Naive B cell (primary cell): ENCODE measurements at regions not wholly inside any gene's neighbourhood (a gene's known extent, or its start where the extent isn't known, plus 50 kb on each side); places are given as distances from the start of the nearest gene placed in this dataset.
A peak's percentile ranks its signal among the peaks of the same experiment; 100 is the strongest.
"Not testable (repeated sequence)": the region's sequence is repeated elsewhere in the genome, so short reads cannot be mapped to it uniquely, and the experiment has no call there.

ENCODE experiments used
- ATAC-seq, 2 donors: fragments of 150-1000 bp; cut with Tn5 transposase; 2 replicates each; pipeline ENCODE4 v1.10.0; 2021; ENCODE audit warnings: low read depth in 2 of 2, mild to moderate bottlenecking in 2 of 2, moderate library complexity in 2 of 2
- DNase-seq: peaks from one replicate; pipeline ENCODE4 v3.0.0; 2022
- H3K27ac Mint-ChIP-seq, 6 donors: one replicate each; pipeline ENCODE4 v1.8.0; 2020 to 2022; ENCODE audit warnings: mild to moderate bottlenecking in 6 of 6, mixed read lengths in 6 of 6, moderate library complexity in 5 of 6, inconsistent platforms in 2 of 6
- H3K27me3 Mint-ChIP-seq, 3 donors: one replicate each; pipeline ENCODE4 v1.8.0; 2021 to 2022; ENCODE audit warnings: mixed read lengths in 3 of 3, mild to moderate bottlenecking in 1 of 3
- H3K36me3 Mint-ChIP-seq, 2 donors: one replicate each; pipeline ENCODE4 v1.8.0; 2020 to 2022; ENCODE audit warnings: mixed read lengths in 2 of 2, inconsistent platforms in 1 of 2, mild to moderate bottlenecking in 1 of 2
- H3K4me1 Mint-ChIP-seq, 3 donors: one replicate each; pipeline ENCODE4 v1.8.0; 2020 to 2022; ENCODE audit warnings: mixed read lengths in 3 of 3, inconsistent platforms in 1 of 3, mild to moderate bottlenecking in 1 of 3, moderate library complexity in 1 of 3
- H3K4me3 Mint-ChIP-seq, 8 donors: one replicate each; pipeline ENCODE4 v1.8.0; 2020 to 2022; ENCODE audit warnings: mild to moderate bottlenecking in 8 of 8, mixed read lengths in 8 of 8, moderate library complexity in 8 of 8, inconsistent platforms in 2 of 8
- H3K9me3 Mint-ChIP-seq, 7 donors: one replicate each; pipeline ENCODE4 v1.8.0; 2020 to 2022; ENCODE audit warnings: mixed read lengths in 7 of 7, mild to moderate bottlenecking in 5 of 7, inconsistent platforms in 2 of 7, moderate library complexity in 1 of 7

DNA sequence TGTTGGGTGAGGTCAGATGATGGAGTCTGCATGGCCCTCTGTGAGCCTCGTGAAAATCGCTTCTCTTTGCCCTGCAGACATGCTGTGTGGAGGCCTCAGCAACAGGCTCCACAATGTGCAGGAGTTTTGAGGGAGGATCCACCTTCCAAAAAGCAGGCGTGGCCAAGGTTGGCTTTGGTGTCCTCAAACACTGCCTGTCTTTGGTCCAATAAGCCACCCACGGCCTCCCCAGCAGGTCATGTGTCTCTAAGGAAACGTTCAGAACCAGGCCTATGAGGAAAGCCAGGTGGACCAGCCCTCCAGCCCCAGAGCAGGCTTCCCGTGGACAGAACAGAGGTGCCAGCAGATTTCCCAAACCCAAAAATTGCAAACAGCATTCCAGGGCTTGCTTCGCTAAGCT lies 340.7 kb upstream of the IRX2 start:
- Mint-ChIP-seq H3K27me3 (no peaks in the 10 kb centered on the region), H3K9me3 (peaks cover 3 to 18% (median 7%) of the 10 kb centered on the region in 7 donors), H3K4me3 (no peak overlapping the region), H3K27ac (no peak overlapping the region), H3K36me3 (no peaks in the 10 kb centered on the region), H3K4me1 (no peaks in the 10 kb centered on the region)
- ATAC-seq, result no peak
- DNase-seq, result no peak

DNA sequence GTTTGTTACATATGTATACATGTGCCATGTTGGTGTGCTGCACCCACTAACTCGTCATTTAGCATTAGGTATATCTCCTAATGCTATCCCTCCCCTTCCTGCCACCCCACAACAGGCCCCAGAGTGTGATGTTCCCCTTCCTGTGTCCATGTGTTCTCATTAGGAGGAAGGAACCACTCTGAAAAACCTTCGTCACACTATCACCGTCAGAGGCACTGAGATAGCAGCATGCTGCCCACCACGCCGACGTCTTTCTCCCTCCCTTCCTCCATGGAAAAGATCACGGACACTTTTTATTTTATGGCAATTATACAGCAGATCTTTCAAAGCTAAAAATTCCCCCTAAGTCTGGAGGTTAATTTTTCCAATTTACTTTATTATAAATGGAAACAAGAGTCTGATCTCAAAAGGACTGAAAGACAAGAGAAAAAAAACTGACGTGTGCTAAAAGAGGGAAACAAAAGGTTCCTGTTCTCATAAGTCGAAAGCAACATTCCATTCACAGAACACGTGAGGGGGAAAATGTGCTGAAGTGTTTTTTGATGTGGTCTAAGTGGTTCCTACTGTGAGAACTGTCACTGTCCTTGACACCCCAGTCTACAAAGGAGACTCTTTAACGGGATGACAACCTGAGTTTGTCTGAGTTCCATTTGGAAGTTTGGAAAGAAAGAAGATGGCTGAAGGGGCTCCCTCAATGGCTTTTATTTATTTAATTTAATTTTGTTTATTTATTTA lies 339.7 kb upstream of the IRX2 start:
- H3K36me3 Mint-ChIP-seq, result no peaks in the 10 kb centered on the region
- DNase-seq (no peak), ATAC-seq (no peak)
- H3K4me3 Mint-ChIP-seq, result no peak overlapping the region
- H3K4me1 Mint-ChIP-seq, result no peaks in the 10 kb centered on the region
- H3K27me3 Mint-ChIP-seq, result no peaks in the 10 kb centered on the region
- peaks cover 3 to 11% (median 5%) of the 10 kb centered on the region in 7 donors for H3K9me3 Mint-ChIP-seq
- H3K27ac Mint-ChIP-seq, result no peak overlapping the region

DNA sequence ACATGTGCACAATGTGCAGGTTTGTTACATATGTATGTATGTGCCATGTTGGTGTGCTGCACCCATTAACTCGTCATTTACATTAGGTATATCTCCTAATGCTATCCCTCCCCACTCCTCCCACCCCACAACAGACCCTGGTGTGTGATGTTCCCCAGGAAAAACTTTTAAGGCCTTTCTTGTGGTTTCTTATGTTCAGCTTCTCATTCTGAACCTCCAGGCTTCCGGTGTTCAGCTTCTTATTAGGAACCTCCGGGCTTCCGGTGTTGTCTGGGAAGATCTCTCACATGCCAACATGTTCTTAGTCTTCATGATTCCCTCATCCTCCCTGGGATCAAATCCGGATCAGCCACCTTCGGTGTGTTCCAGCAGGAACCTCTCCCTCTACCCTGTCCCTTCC lies 338.8 kb upstream of the IRX2 start:
- H3K27me3 Mint-ChIP-seq, H3K4me1 Mint-ChIP-seq, DNase-seq, ATAC-seq, H3K27ac Mint-ChIP-seq, H3K4me3 Mint-ChIP-seq, H3K36me3 Mint-ChIP-seq: not testable (repeated sequence)
- peaks cover 4 to 11% (median 5%) of the 10 kb centered on the region in 7 donors for H3K9me3 Mint-ChIP-seq

DNA sequence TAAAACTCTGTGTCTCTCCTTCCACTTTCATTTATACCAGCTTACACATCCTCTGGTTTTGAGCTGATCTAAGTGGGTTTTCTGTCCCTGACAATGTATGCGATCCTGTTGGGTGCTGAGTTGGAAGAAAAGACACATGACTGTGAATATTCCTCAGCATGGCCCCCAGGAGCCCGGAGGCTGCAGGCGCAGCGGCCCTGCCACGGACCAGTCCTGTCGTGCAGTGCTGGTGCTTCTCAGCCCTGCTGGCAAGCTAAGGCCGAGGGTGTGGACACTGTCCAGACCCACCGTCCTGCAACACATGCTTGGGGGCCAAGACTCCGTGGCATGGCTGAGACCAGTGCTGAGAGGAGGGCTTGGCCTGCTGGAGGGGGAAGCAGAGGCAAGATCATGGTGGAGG lies 328.9 kb upstream of the IRX2 start:
- H3K27me3 Mint-ChIP-seq, result peaks cover 0 to 4% (median 0%) of the 10 kb centered on the region in 3 donors
- peaks cover 6 to 32% (median 13%) of the 10 kb centered on the region in 7 donors for H3K9me3 Mint-ChIP-seq
- no peak overlapping the region for H3K27ac Mint-ChIP-seq
- ATAC-seq (no peak), DNase-seq (no peak)
- H3K4me1 Mint-ChIP-seq, result no peaks in the 10 kb centered on the region
- peaks cover 0 to 18% of the 10 kb centered on the region in 2 donors for H3K36me3 Mint-ChIP-seq
- H3K4me3 Mint-ChIP-seq, result no peak overlapping the region

DNA sequence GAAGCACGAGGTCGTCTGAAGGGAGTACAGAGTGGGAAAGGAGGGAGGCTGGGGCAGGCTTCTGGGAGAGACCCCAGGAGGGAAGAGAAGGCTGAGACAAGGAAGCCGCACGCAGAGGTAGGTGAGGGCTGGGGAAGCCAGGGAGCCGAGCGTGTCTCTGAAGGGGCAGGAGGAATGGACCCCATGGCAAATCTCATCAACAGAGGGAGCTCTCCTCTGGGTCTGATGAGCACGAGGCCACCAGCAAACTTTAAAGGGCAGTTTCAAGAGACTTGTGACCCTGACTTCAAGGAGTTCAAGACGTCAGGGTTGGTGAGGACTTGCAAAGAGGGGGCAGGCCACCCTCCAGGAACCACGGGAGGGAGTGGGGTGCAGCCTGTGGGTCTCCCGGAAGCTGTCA lies 326.2 kb upstream of the IRX2 start:
- peaks cover 0 to 21% of the 10 kb centered on the region in 2 donors for H3K36me3 Mint-ChIP-seq
- no peaks in the 10 kb centered on the region for H3K4me1 Mint-ChIP-seq
- DNase-seq (no peak), ATAC-seq (no peak)
- H3K9me3 Mint-ChIP-seq, result peaks cover 5 to 33% (median 20%) of the 10 kb centered on the region in 7 donors
- no peak overlapping the region for H3K27ac Mint-ChIP-seq
- H3K4me3 Mint-ChIP-seq, result no peak overlapping the region
- peaks cover 0 to 4% (median 0%) of the 10 kb centered on the region in 3 donors for H3K27me3 Mint-ChIP-seq

DNA sequence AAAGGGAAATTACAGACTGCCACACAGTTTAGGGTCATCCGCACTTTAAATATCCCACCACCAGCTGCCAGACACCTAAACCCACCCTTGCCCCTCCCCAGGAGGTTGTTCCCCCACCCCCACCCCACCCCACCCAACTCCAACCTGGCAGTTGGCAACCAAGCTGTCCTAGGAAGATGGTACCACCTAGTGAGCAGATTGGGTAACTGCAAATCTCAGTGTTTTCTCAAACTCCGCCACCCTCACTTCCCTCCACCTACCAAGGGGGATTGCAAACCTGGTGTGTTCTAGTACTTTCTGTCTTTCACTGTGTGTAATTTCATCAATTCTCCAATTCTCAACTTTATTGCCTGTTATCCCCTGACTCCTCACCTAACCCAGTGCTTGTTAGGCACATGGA lies 323.8 kb upstream of the IRX2 start:
- Mint-ChIP-seq H3K27ac (peak overlapping the region in 1 of 6 donors; percentile 29), H3K9me3 (peaks cover 14 to 54% (median 29%) of the 10 kb centered on the region in 7 donors), H3K4me1 (no peaks in the 10 kb centered on the region), H3K27me3 (peaks cover 0 to 4% (median 0%) of the 10 kb centered on the region in 3 donors), H3K36me3 (peaks cover 0 to 29% of the 10 kb centered on the region in 2 donors), H3K4me3 (no peak overlapping the region)
- ATAC-seq, result no peak
- no peak for DNase-seq

DNA sequence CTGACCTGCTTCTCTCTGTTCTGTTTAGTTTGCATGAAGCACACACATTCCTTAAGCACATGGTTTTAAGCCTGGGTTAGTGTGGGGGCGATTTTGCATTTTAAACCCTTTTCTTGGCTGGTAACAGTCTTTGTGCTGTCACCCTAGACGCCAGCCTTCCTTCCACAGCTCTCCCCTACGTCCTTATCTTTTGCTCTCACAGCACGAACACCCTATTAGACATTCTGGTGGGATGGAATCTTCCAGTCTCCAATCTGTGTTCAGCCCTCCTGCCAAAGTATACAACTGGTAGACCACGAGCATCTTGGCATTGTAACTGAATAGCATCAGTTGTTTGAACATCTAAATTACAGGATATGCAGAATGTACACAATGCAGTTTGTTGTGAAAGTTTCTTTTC lies 316.9 kb upstream of the IRX2 start:
- Mint-ChIP-seq H3K4me3 (peak overlapping the region in 1 of 8 donors; percentile 39), H3K27ac (no peak overlapping the region), H3K4me1 (no peaks in the 10 kb centered on the region), H3K36me3 (peaks cover 0 to 7% of the 10 kb centered on the region in 2 donors), H3K27me3 (no peaks in the 10 kb centered on the region), H3K9me3 (peaks cover 14 to 61% (median 18%) of the 10 kb centered on the region in 7 donors)
- ATAC-seq (no peak), DNase-seq (no peak)

DNA sequence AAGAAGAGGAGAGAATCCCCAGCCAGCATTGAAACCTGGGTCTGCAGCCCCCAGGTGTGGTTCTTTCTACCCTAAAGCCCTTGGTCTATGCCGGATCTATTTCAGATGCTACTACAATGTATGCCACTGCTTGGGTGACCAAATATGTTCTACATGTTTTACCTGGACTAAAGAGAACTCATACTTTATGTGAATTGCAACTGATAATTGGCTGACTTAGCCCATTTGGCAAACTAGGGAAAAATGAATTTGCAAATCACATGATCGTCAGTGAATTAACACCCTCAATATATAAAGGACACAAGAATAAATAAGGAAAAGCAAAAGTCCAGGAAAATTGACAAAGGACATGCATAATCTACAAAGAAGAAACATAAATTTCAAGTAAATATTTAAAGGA lies 308.8 kb upstream of the IRX2 start:
- no peak for ATAC-seq
- H3K27ac Mint-ChIP-seq, result no peak overlapping the region

DNA sequence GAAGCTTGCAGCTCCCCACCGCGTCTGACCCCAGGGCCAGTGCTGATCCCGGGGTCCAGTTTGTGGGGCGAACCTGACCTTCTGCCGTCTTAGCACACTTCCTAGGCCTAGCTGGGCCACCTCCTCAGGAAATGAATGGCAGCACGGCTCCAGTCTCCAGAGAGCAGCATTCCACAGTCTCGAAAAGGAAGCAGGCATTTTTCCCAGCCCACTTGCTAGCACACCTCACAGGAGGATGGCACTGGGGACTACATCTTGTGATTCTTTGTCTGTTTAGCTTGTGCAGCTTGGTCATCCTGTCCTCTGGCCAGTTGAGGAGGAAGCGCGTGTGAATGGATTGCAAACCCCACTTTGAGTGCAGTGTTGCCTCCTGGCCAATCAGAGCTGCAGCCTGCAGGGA lies 308.0 kb upstream of the IRX2 start:
- no peaks in the 10 kb centered on the region for H3K4me1 Mint-ChIP-seq
- H3K27me3 Mint-ChIP-seq, result no peaks in the 10 kb centered on the region

More for the DNA sequence above, 308.8 kb upstream of the IRX2 start:
- Mint-ChIP-seq H3K4me3 (no peak overlapping the region), H3K9me3 (peaks cover 4 to 31% (median 14%) of the 10 kb centered on the region in 7 donors), H3K27me3 (no peaks in the 10 kb centered on the region), H3K4me1 (no peaks in the 10 kb centered on the region), H3K36me3 (no peaks in the 10 kb centered on the region)
- no peak for DNase-seq

DNA sequence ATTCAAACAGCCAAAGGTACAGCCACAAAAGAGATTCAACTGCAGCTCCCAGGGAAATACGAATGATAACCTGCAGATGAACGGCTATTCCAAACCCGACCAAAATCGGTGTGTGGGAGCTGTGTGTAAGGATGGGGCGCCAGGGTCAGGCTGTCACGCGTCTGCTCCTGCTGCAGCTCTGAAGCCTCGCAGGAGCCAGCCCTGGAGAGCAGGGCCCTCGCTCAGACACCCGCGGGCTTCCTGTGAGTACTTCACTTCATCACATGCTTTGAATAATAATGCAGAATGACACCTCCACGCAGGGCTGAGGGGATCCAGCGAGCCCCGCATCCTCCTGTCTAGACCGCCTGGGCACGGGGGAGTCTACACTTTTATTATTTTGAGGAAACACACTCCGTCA lies 307.5 kb upstream of the IRX2 start:
- Mint-ChIP-seq H3K4me1 (no peaks in the 10 kb centered on the region), H3K27me3 (no peaks in the 10 kb centered on the region), H3K27ac (no peak overlapping the region), H3K4me3 (no peak overlapping the region), H3K9me3 (peaks cover 4 to 25% (median 11%) of the 10 kb centered on the region in 7 donors), H3K36me3 (no peaks in the 10 kb centered on the region)
- no peak for ATAC-seq
- no peak for DNase-seq

More for the DNA sequence above, 308.0 kb upstream of the IRX2 start:
- Mint-ChIP-seq H3K36me3 (no peaks in the 10 kb centered on the region), H3K4me3 (no peak overlapping the region), H3K27ac (no peak overlapping the region), H3K9me3 (peaks cover 4 to 25% (median 11%) of the 10 kb centered on the region in 7 donors)
- ATAC-seq (no peak), DNase-seq (no peak)

DNA sequence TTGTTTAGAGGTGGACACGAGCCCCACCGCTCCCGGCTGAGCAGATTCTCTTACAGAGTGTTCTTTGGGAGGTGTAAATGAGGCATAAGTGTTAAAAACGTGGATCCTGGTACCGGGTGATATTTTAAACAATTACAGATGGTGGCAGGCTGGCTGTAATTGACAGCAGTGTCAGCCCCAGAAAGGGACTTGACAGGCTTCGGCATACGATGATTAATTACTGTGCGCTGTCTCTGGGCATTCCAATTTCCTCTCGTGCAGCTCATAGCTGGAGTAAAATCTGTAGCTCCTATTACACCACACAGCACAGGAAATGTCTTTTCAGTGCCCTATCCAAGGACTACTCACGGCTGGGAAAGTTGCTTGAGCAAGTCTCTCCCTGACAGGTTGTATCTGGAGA lies 305.4 kb upstream of the IRX2 start:
- Mint-ChIP-seq H3K27me3 (no peaks in the 10 kb centered on the region), H3K9me3 (peaks cover 0 to 23% (median 10%) of the 10 kb centered on the region in 7 donors), H3K4me1 (no peaks in the 10 kb centered on the region), H3K27ac (no peak overlapping the region), H3K36me3 (no peaks in the 10 kb centered on the region), H3K4me3 (no peak overlapping the region)
- ATAC-seq (no peak), DNase-seq (no peak)

DNA sequence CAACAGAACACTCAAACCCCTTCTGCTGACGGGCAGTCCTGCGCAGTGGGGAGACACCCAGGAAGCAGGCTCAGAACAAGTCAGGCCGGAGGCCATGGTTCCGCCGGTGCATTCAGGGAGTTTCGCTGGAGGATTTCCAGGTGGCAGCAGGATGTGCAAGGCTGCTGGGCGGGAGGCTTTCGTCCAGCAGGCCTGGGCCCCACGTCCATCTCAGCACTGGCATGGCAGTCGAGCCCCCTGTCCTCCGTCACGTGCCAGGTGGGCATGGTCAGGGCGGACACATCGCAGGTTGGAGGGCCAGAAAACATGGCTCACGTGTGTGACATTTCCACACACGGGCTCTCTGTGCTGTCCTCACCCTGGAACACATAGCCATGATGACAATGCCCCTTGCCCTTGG lies 299.9 kb upstream of the IRX2 start:
- no peak overlapping the region for H3K27ac Mint-ChIP-seq
- H3K36me3 Mint-ChIP-seq, result no peaks in the 10 kb centered on the region
- H3K9me3 Mint-ChIP-seq, result peaks cover 0 to 8% (median 4%) of the 10 kb centered on the region in 7 donors
- DNase-seq (no peak), ATAC-seq (no peak)
- no peaks in the 10 kb centered on the region for H3K4me1 Mint-ChIP-seq
- no peak overlapping the region for H3K4me3 Mint-ChIP-seq
- no peaks in the 10 kb centered on the region for H3K27me3 Mint-ChIP-seq

DNA sequence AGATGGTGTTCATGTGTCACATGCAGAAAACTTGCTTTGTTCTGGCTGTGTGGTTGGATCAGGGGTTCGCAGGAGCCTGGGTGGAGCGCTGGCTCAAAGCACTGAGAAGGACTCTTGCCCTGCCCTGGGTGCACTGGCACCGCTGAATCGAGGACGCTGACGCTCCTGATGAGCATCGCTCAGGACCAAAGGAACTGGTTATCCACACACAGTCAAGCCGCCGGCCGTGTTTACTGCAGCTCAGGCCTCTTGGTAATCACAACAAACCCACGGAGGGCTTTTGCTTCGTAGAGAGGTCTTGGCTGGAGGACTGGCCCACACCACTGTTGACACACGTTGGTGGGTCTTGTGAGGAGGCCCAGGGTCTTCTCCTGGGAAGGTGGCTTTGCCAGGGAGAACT lies 299.4 kb upstream of the IRX2 start:
- Mint-ChIP-seq H3K4me3 (no peak overlapping the region), H3K36me3 (no peaks in the 10 kb centered on the region), H3K9me3 (peaks cover 0 to 8% (median 4%) of the 10 kb centered on the region in 7 donors), H3K4me1 (no peaks in the 10 kb centered on the region), H3K27ac (no peak overlapping the region), H3K27me3 (no peaks in the 10 kb centered on the region)
- DNase-seq (no peak), ATAC-seq (no peak)

DNA sequence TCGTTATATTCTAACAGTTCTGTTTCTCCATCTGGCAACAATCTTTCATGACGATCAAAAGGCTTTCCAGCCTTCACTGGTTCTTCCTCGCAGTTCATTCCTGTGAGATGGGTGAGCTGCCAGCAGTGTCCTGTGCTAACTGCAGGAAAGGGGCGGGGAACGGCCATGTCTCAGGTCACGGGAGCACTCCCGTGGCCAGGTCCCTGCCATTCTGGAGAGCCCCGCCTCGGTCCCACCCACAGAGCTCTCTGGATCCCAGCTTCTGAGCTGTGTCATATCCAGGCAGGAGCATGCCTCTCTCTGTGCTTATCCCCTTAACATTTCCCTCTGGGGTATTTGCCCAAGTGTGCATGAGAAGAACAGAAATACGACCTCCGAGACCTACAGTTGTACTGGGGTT lies 297.8 kb upstream of the IRX2 start:
- H3K27me3 Mint-ChIP-seq, result no peaks in the 10 kb centered on the region
- no peak overlapping the region for H3K4me3 Mint-ChIP-seq
- ATAC-seq (no peak), DNase-seq (no peak)
- peak overlapping the region in 1 of 6 donors; percentile 27 for H3K27ac Mint-ChIP-seq
- no peaks in the 10 kb centered on the region for H3K4me1 Mint-ChIP-seq
- H3K36me3 Mint-ChIP-seq, result no peaks in the 10 kb centered on the region
- peaks cover 0 to 7% (median 4%) of the 10 kb centered on the region in 7 donors for H3K9me3 Mint-ChIP-seq
